OCI-LY1 (cell line): ENCODE measurements at regions not wholly inside any gene's neighbourhood (a gene's known extent, or its start where the extent isn't known, plus 50 kb on each side); places are given as distances from the start of the nearest gene placed in this dataset.

Source experiments
- EZH2 ChIP-seq: fragments of 200-600 bp; sonication (generic), shearing (Covaris generic); IDR thresholded peaks from 2 replicates; pipeline ENCODE4 v1.8.0; 2017; ENCODE audit warnings: borderline replicate concordance, mixed run types, mild to moderate bottlenecking, antibody characterized with exemption, low read length, moderate library complexity, mixed read lengths
- TF ChIP-seq, protein P1 (sequence below): fragments of 200-600 bp; sonication (generic), shearing (Covaris generic); IDR thresholded peaks from 2 replicates; pipeline ENCODE4 v1.5.1; 2017; ENCODE audit warnings: mild to moderate bottlenecking, antibody characterized with exemption, low read length, moderate library complexity, mixed read lengths

DNA sequence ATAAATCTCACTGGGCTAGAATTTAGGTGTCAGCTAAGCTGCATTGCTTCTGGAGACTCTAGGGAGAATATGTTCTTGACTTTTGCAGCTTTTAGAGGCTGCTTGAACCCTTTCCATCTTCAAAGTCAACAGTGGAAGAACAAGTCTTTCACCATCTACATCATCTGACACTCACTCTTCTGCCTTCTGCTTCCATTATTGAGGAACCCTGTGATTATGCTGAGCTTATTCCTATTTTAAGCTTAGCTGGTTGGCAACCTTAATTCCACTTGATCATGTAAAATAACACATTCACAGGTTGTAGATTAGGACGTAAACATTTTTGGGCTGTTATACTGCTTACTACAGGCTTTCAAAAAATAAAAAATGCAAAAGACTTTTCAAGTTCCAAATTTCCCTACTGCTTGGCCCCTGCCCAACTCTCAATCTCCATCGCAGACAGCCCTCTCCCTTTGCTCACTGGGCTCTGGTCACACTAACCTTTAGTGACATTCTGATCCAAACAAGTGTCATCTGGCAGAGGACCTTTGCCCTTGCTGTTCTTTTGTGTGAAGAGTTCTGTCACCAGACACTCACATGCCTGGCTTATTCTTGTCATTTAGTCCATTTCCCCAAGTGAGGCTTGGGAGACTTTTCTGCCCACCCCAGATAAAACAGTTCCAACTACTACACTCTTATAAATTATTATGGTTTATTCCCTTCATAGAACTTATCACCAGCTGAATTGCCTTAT lies 1056.0 kb downstream of the STIM2 start:
- TF ChIP-seq, protein P1, sequence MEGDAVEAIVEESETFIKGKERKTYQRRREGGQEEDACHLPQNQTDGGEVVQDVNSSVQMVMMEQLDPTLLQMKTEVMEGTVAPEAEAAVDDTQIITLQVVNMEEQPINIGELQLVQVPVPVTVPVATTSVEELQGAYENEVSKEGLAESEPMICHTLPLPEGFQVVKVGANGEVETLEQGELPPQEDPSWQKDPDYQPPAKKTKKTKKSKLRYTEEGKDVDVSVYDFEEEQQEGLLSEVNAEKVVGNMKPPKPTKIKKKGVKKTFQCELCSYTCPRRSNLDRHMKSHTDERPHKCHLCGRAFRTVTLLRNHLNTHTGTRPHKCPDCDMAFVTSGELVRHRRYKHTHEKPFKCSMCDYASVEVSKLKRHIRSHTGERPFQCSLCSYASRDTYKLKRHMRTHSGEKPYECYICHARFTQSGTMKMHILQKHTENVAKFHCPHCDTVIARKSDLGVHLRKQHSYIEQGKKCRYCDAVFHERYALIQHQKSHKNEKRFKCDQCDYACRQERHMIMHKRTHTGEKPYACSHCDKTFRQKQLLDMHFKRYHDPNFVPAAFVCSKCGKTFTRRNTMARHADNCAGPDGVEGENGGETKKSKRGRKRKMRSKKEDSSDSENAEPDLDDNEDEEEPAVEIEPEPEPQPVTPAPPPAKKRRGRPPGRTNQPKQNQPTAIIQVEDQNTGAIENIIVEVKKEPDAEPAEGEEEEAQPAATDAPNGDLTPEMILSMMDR: no peak
- TF ChIP-seq EZH2: no peak
